ENCODE measurements at regions not wholly inside any gene's neighbourhood (a gene's known extent, or its start where the extent isn't known, plus 50 kb on each side); places are given as distances from the start of the nearest gene placed in this dataset.

- TF ChIP-seq CTCF (conservative IDR thresholded peaks at IDR 0.05) (no peak), EZH2 (IDR thresholded peaks at IDR 0.05; ENCODE audit: low read depth) (no peak)
Measured at GRCh38 chr9:32015795-32016194, 368.6 kb upstream of the ACO1 start.

All from PC-9 (cell line).